Sciatic nerve (tissue), 2 donors: ENCODE measurements at regions not wholly inside any gene's neighbourhood (a gene's known extent, or its start where the extent isn't known, plus 50 kb on each side); places are given as distances from the start of the nearest gene placed in this dataset.
"Not testable (repeated sequence)": the region's sequence is repeated elsewhere in the genome, so short reads cannot be mapped to it uniquely, and the experiment has no call there.

ENCODE experiments used
- ATAC-seq: fragments of 200-7000 bp; cut with Tn5 transposase; one replicate; pipeline ENCODE4 v1.9.1; 2020; ENCODE audit warnings: mild to moderate bottlenecking, moderate library complexity
- DNase-seq: peaks from one replicate; pipeline ENCODE4 v3.0.0-alpha.2; 2020; ENCODE audit warnings: low spot score
- intact Hi-C: fragments of 100-400 bp; cut with DNase I; formaldehyde crosslinking; loops from one replicate; pipeline ENCODE4 v1.14.2; 2022
- donor health status: DM: no; HTN: no; CAD: no.
- donor health status: DM: no; HTN: no; CAD: no.

DNA sequence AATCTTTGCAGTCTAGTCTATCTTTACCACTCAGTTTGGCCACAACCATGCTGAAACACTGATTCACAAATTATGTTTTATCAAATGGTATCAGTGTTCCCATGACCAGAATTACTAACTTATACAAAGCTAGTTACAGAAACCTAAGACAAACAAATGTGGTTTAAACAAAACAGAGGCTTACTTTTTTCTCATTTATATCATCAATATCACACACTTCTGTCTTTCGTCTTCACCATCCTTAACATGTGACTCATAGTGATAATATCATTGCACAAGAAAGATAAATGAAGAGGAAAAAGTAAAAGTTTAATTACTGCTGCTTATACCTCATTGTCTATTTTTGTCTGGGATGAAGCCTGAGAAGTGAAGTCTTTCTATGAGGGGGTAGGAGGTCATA, 406.6 kb downstream of the PCDH10 start:
- intact Hi-C loops = no loop called here
- ATAC-seq (no peak), DNase-seq (no peak)

DNA sequence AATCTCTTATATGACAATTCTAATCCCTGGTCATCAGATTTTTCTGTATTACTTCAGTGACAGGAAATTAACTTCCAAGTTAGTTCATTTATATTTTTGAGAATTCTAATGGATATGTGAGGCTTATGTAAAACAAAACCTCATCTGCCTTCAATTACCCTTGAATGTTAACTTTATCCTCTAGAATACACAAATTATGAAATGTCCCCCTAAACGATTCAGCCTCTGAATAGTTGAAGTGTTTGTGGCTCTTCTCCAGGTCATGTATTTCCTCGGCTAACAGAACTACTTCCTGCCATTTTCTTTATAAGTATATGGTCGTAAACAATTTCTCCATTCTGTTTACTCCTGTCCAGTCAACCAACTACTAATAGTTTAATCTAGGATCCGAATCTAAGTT, 401.3 kb downstream of the PCDH10 start:
- no peak for DNase-seq
- intact Hi-C loops = no loop called here
- no peak for ATAC-seq

DNA sequence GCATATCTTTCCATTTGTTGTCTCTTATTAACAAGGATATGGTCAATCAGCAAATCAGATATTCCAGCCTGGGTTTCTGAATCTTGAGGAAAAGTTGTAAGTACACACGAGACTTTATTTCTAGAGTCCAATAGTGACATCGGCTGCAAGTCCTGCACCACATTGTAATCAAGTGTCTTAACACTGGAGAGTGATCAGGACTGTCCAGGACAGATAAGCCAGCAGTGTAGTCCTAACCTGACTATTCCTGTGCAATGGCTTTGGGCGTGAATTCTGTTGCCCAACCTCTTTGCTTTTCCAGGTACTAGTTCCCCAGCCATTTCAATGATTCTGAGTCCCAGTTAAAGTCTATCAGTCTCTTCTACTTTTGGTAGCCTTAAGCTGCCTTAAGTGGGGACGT, 395.0 kb downstream of the PCDH10 start:
- ATAC-seq = no peak
- intact Hi-C loops = no loop called here
- DNase-seq = no peak

DNA sequence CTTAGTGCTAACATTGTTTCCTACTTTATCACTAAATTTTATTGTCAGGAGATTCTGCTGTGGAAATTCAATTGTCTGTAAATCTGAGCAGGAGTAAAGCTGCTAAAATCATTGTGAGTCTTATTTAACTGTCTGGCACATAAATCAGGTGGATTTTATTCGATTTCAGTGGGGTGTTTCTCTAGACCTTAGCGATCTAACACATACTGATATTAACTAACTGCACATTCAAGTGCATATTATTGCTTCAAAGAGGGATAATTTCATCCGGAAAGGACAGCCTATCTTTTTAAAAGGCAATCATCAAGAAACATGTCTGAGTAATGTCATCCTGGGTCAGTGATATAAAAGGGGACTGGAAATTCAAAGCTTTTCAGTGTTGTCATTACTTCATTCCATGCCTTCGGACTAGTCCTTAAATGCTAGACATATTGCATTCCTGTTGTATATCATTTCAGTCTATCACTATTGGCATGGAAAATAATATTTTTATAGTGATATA, 388.7 kb downstream of the PCDH10 start:
- intact Hi-C loops = no loop called here
- ATAC-seq (no peak), DNase-seq (no peak)

DNA sequence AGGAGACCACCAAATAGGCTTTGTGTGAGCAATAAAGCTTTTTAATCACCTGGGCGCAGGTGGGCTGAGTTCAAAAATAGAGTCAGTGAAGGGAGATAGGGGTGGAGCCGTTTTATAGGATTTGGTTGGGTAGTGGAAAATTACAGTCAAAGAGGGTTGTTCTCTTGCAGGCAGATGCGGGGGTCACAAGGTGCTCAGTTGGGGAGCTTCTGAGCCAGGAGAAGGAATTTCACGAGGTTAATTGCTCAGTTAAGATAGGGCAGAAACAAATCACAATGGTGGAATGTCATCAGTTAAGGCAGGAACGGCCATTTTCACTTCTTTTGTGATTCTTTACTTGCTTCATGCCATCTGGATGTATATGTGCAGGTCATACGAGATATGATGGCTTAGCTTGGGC, 385.1 kb downstream of the PCDH10 start:
- ATAC-seq, intact Hi-C loops, DNase-seq: not testable (repeated sequence)

DNA sequence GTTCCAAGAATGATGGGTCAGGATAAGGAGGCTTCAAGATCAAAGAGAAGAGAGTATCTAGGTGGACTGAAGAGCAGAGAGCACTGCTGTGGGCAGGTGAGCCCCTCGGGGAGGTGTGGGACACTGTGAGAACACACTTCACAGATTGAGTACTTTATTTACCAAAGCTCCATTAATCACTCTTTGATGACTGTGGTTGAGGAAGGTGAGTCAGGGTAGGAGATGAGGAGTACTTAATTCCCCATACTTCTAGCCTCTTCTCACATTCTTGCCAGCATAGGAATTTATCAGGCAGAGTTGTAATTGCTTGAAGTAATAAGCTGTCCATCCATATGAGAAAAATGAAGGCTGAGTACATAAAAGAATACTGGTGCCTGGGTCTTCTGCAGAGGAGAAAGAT, 375.3 kb downstream of the PCDH10 start:
- DNase-seq = no peak
- ATAC-seq = no peak
- intact Hi-C loops = no loop called here

DNA sequence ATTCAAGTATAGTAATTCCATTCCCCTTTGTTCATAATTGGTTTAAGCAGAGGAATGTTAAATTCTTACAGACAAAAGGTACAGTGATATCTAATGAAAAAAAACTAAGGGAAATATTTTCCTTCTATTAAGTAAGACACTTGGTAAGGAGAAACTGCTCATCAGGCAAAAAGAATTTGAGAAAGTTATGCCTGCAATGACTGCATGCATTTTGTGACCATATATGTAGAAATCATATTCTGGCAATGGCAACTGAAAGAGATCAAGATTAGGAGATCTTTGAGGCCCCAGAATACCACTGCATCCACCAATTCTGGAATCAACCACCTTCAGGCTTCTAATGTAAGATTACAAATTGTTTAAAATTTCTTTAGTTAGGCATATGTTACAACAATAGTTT, 364.8 kb downstream of the PCDH10 start:
- ATAC-seq (no peak), DNase-seq (no peak)
- intact Hi-C loops = no loop called here

DNA sequence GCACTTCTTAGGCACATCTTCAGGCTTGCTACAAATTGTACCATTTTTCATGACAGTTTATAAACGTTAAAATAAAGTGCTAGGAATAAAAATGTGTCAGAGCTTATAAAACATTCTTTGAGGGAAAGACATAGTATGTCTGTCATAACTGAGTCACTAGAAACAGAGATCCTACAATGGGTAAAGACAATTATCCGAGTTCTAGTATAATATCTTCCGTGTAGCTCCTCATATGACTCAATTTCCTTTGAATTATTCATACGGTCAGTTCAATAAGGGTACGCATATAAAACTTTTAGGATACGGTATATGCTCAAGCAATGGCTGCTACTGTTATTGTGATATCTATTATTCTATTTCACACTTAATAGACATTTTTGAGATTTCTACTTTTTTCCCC, 349.1 kb downstream of the PCDH10 start:
- DNase-seq (no peak), ATAC-seq (no peak)
- intact Hi-C loops = no loop called here

DNA sequence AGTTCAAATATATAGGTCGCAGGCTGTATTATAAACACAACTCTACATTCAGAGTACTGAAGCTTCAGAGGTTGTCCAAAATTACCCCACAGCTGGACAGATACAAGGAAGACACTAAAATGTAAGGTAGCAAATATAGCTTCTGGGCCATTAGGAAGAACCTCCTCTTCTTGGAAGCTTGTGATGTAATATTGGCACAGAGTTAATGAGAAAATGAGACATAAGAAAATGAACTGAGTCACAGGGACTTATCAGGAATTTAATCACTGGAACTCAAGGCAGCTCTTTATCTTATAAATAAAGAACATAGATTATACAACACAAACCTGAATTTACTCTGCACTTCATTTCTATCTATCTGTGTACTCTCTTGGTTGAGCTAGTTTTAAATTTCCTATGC, 344.7 kb downstream of the PCDH10 start:
- ATAC-seq (no peak), DNase-seq (no peak)
- intact Hi-C loops = no loop called here

DNA sequence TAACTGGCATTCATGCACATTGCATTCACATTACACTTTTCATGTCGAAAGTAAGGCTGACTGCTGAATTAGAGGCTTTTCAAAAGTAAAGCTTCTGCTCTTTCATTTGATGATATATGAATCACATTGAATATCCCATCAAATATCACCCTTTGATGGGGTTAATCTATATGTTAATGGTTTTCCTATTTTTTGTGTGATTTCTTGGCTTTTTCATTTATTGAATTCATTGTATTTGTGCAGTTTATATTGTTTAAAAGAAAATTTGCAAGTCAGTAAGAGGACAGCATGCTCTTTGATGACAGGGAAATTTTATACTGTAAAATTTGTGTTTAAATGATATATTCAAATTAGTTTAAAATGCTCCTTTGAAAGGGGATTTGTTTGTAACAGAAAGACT, 344.1 kb downstream of the PCDH10 start:
- no peak for ATAC-seq
- no peak for DNase-seq
- intact Hi-C loops = no loop called here

DNA sequence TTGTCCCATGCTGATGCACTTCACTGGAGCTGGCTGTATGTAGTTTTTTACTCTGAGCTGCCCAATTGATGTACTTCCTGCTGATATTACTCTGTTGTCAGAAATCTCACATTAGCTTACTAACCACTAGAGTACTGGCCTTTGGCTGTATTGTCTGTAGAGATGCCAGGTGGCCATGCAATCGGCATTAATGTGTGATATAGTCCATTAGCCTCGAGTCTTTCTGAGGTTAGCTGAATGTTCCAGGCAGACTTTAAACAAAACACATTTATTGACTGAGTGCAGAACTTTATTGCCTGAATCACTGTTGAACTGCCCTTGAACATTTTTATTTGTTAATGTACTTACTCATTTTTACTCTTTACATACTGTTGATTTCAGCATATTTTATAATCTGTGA, 335.2 kb downstream of the PCDH10 start:
- no peak for DNase-seq
- intact Hi-C loops = no loop called here
- no peak for ATAC-seq

DNA sequence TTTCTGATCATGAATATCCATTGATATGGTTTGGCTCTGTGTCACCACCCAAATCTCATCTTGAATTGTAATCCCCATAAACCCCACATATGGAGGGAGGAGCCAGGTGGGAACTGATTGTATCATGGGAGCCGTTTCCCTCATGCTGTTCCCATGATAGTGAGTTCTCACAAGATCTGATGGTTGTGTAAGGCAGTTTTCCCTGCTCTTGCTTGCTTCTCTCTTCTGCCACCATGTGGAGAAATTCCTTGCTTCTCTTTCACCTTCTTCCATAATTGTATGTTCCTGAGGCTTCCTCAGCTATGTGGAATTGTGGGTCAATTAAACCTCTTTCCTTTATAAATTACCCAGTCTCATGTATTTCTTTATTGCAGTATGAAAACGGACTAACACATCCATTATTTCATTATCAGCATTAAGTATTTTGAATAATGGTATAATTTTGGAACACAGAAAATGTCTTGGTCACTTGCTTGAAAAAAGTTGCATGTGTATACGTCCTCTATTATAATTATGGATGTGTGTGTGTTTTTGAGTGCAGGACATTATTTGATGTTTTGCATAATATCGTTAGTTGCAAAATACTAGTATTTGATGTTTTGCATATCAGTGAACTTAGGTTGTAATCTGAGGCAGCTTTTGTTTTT, 334.6 kb downstream of the PCDH10 start:
- ATAC-seq = no peak
- no peak for DNase-seq

DNA sequence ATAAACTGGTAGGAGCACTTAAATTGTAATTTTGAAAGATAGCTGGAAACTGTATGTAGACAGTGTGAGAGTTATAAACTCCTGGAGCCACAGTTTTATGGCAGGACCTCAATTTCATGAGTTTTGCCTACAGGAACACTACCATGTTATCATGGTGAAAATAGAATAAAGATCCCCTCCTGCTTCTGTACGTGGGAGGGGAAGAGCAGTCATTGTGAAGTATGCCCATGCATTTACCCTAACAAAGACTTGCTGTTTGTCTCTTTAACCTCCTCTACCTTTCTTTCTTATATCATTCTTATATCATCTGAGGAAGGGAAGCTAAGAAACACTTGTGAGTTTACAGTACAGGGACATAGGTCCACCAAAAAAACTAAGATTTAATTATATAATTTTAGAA, 327.0 kb downstream of the PCDH10 start:
- no peak for ATAC-seq
- no peak for DNase-seq
- intact Hi-C loops = no loop called here

More for the DNA sequence above, 334.6 kb downstream of the PCDH10 start:
- intact Hi-C loops = no loop called here

DNA sequence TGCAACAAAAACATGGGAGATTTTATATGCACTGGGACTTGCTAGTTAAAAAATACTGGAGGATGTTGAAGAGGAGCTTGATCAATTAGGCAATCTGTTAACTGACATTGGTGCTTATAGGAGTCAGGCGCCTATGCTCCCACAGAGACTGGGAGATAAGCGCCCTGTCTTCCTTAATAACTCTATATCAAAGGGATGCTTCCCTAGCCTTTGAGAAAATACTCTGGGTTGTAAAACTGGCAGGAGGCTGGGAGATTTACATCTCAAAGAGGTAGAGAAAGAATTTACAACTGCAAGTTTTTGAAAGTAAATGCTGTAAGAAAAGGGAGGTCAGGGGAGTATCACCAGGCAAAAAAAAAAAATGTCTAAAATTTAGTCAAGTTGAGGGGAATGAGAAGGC, 325.4 kb downstream of the PCDH10 start:
- DNase-seq = no peak
- no peak for ATAC-seq
- intact Hi-C loops = no loop called here

DNA sequence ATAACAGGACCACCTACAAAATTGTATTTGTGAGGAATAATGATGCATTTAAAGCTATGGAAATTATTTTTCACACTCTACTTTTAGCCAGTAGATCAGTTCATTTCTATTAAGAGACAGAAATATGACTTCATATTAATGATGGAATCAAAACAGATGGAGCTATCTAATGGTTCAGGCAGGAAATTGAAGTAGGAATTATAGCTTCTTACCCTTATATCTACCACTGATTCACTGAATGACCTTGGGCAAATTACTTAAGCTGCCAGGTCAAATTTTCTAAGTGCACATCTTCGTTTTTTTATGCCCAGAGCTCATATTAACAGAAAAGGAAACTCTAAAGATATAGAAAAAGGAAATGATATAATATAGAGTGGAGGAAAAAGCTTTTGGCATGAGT, 323.1 kb downstream of the PCDH10 start:
- no peak for DNase-seq
- intact Hi-C loops = no loop called here
- no peak for ATAC-seq

DNA sequence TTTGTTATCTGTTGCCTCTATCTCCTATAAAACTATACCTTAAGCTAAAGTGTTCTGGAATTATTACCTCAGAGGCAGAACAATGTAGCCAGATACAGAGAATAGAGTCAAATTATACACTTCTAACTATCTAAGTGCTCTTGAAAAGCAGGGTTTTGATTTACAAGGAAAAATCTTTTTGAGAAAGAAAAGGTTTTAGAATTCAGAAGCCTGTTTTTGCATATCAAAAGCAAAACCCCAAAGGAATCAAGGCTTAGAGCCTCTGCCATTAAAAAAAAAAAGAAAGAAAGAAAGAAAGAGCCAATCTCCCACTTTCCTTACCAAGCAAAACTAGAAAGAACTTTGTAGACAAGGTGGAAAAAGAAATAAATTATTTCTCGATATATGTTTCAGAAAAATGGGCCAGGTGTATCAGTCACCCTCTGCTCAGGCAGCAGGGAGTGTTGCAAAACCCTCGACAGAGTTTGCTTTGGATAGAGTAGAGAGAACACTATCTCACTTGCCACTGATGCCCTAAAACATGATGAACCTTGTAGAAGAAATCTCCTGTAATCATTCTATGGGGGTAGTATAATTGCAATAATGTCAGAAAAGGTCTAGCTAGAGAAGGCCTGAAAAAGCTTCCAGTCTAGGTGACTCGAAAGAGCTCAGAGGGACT, 318.3 kb downstream of the PCDH10 start:
- ATAC-seq (no peak), DNase-seq (no peak)

DNA sequence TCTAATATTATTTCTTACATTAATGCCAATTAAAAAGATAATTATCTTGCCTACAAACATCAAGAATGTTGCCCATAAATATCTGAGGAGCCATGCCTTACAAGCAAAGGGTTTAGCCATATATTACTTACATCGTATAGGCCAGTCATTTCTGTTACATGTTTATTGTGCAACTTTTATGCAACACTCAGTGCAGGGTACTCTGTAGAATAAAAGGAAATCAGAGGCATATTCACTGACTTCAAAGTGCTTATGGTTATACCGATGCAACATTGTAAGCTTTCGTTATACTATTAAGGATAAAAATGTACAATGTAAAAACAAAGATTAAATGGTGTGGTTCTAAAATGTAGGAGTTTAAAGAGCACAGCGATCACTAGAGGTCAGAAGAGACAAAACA, 315.9 kb downstream of the PCDH10 start:
- no peak for DNase-seq
- intact Hi-C loops = no loop called here
- no peak for ATAC-seq

More for the DNA sequence above, 318.3 kb downstream of the PCDH10 start:
- intact Hi-C loops = no loop called here

DNA sequence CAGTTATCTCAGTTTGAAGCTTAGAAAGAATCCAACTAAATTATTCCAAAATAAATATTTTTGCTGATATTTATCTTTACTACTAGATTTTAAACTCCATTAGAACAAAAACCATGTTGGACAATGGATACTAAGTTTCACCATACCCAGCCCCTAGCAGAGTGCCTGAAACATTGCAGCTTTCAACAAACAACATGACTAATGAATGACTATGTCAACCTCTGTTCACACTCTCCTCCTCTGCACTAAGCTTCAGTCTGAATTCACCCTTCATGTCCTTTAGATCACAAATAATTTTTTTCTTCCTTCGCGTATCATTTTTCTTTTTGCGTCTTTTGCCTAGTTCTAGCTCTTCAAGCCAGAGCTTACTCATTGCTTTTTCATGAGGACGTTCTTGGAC, 315.2 kb downstream of the PCDH10 start:
- intact Hi-C loops = no loop called here
- DNase-seq (no peak), ATAC-seq (no peak)

DNA sequence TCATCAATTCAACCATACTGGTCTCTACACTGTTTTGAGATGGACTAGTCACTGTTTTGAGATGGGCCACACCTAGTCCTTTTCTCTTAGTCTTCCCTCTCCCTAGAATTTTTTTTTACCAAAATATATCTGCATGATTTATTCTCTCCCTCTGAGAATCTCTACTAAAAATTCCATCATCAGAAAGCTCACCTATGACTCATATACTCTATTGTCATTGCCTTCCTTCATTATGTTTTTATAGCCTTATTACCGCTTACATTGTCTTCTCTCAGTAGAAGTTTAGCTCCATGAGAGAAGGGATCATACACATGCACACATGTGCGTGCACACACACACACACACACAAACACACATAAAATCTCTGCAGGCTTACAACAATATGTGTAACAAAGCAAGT, 303.6 kb downstream of the PCDH10 start:
- DNase-seq (no peak), ATAC-seq (no peak)
- intact Hi-C loops = no loop called here

DNA sequence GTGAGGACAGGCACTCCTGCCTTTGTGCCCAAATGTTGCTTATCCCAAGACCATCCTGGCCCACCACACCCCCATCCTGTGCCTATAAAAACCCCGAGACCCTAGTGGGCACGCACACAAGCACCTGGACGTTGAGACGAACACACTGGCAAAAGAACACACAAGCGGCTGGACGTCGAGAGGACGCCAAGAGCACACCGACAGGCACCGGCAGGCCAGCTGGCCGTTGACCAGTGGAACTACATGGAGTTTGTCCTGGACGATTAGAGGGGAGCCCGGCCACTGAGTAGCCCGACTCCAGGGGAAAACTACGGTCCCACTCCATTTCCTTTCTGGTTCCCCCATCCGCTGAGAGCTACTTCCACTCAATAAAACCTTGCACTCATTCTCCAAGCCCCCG, 301.7 kb downstream of the PCDH10 start:
- no peak for ATAC-seq
- DNase-seq = no peak
- intact Hi-C loops = no loop called here

DNA sequence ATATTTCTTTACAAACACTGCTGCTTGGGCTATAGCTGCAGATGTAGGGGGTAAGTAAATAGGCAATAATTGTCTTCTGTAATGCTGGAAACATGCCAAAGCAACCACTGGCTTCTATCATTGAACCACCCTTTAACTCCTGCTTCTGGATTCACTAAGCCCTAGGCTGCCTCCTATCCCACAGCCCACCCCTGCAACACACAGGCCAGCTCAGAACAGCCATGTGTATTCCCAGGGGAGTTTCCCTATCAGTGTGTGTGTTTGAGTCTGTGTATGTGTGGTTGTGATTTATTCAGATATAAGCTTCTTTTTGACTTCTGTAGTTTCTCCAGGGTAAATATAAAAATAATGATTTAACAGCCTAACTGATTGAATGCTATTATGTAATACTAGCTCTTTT, 291.3 kb downstream of the PCDH10 start:
- intact Hi-C loops = no loop called here
- ATAC-seq (no peak), DNase-seq (no peak)
